ENCODE measurements at regions not wholly inside any gene's neighbourhood (a gene's known extent, or its start where the extent isn't known, plus 50 kb on each side); places are given as distances from the start of the nearest gene placed in this dataset.

DNA sequence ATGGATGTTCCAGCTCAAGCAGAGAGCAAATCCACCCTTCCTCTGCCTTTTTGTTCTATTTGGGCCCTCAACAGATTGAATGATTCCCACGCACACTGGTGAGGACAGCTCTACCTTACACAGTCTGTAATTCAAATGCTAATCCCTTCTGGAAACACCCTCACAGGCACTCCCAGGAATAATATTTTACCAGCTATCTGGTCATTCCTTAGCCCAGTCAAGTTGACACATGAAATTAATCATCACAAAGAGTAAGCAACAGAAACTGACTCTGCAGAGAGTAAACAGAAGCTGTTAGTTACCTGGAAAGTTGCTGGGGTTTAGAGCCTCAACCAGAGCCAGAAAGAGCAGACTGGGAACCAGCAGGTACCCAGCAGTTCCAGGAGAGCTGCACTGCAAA is 75.5 kb upstream of the MMP2 start:
- H3K36me3 ChIP-seq (ENCODE audit: control insufficient read depth in 4 of 4, insufficient read depth in 4 of 4, low read length in 3 of 4): no peaks in the 10 kb centered on the region
- DNase-seq: no peak
- no peak overlapping the region for H3K27ac ChIP-seq (ENCODE audit: insufficient read depth in 1 of 2, low read depth in 1 of 2, low read length in 2 of 2, poor library complexity in 1 of 2, severe bottlenecking in 2 of 2)
- H3K4me1 ChIP-seq (ENCODE audit: control extremely low read depth in 1 of 4, control insufficient read depth in 4 of 4, insufficient read depth in 4 of 4, low read length in 3 of 4): no peaks in the 10 kb centered on the region
- ChIA-PET POLR2A (no interaction called here), CTCF (no interaction called here)
- no peak overlapping the region for H3K4me3 ChIP-seq (ENCODE audit: control insufficient read depth in 1 of 7, extremely low read depth in 1 of 7, insufficient read depth in 4 of 7, low read depth in 2 of 7, low read length in 6 of 7)
- H3K9me3 ChIP-seq (ENCODE audit: control extremely low read depth in 1 of 5, control insufficient read depth in 4 of 5, insufficient read depth in 2 of 5, low read depth in 1 of 5, low read length in 4 of 5): no peaks in the 10 kb centered on the region
- no peaks in the 10 kb centered on the region for H3K27me3 ChIP-seq (replicated peaks in 2 of 5; ENCODE audit: control insufficient read depth in 4 of 5, insufficient read depth in 5 of 5, low read length in 4 of 5)
- 100% methylated on average over 1 of the region's 1 CpG for WGBS (ENCODE audit: insufficient coverage)

DNA sequence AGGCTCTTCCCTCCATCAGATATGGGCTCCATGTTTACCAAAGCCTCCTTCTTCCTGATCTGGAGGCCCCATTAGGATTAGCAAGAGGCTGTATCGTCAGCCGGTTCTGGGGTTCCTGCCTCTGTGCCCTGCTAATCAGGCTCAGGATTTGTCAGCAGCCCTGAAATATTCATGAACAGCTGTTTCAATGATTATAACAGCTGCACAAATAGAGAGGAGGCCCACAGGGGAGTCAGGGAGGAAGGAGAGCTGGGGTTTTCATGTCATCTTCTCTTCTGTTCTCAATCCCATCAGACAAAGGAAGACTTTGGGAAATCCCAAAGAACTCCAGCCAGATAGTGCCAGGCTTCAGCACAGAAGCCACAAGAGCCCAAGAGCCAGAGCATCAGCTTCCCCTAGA is 72.3 kb upstream of the MMP2 start:
- no peak overlapping the region for H3K27ac ChIP-seq (ENCODE audit: insufficient read depth in 1 of 2, low read depth in 1 of 2, low read length in 2 of 2, poor library complexity in 1 of 2, severe bottlenecking in 2 of 2)
- ChIA-PET CTCF (no interaction called here), POLR2A (no interaction called here)
- H3K27me3 ChIP-seq (replicated peaks in 2 of 5; ENCODE audit: control insufficient read depth in 4 of 5, insufficient read depth in 5 of 5, low read length in 4 of 5): no peaks in the 10 kb centered on the region
- 90% methylated on average over 2 of the region's 2 CpGs for WGBS (ENCODE audit: insufficient coverage)
- DNase-seq: no peak
- H3K36me3 ChIP-seq (ENCODE audit: control insufficient read depth in 4 of 4, insufficient read depth in 4 of 4, low read length in 3 of 4): no peaks in the 10 kb centered on the region
- H3K9me3 ChIP-seq (ENCODE audit: control extremely low read depth in 1 of 5, control insufficient read depth in 4 of 5, insufficient read depth in 2 of 5, low read depth in 1 of 5, low read length in 4 of 5): no peaks in the 10 kb centered on the region
- no peak overlapping the region for H3K4me3 ChIP-seq (ENCODE audit: control insufficient read depth in 1 of 7, extremely low read depth in 1 of 7, insufficient read depth in 4 of 7, low read depth in 2 of 7, low read length in 6 of 7)
- H3K4me1 ChIP-seq (ENCODE audit: control extremely low read depth in 1 of 4, control insufficient read depth in 4 of 4, insufficient read depth in 4 of 4, low read length in 3 of 4): no peaks in the 10 kb centered on the region

DNA sequence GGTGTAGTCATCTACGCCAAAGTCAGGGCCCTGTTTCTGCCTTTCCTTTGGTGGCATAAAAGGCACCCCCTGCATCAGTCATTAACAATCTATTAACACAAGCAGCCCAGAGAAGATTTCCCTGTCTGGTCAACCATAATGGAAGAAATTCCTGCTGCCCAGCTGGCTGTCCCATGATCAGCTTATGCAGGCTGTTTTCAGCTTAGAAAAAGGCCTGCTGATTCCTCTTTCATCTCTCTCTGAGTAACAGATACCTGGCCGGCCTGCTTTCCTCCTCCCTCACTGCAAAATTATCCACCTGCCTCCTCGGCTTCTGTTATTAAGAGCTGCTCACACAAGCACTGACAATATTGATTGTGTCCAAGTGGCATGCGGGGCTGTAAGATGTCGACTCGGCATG is 70.3 kb upstream of the MMP2 start:
- WGBS (ENCODE audit: insufficient coverage): 98% methylated on average over 6 of the region's 6 CpGs
- CTCF ChIA-PET: interaction anchor here (1.2 kb wide), 1 partner anchor 10 kb away, joined by 3 read pairs; no protein-coding TSS in a partner anchor

DNA sequence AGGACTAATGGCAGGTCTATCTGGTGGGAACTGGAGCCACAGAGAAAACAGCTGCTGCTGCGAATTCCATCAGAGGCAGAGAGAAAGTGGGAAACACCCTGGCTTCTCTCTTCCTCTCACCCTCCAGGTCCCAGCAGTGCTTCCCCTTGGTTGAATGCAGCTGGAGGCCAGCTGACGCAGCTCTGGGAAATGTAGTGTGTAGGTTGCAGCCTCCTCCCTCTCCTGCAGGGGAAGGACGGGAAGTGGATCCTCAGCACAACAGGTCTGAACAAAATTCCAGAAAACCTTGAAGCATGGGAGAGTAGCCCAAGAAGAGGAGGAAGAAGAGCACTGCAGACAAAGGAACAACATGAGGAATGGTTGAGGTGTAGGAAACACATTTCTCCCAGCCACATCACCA is 67.8 kb upstream of the MMP2 start:
- ChIA-PET CTCF (no interaction called here), POLR2A (no interaction called here)
- no peaks in the 10 kb centered on the region for H3K4me1 ChIP-seq (ENCODE audit: control extremely low read depth in 1 of 4, control insufficient read depth in 4 of 4, insufficient read depth in 4 of 4, low read length in 3 of 4)
- H3K27ac ChIP-seq (ENCODE audit: insufficient read depth in 1 of 2, low read depth in 1 of 2, low read length in 2 of 2, poor library complexity in 1 of 2, severe bottlenecking in 2 of 2): no peak overlapping the region
- no peak for DNase-seq
- WGBS (ENCODE audit: insufficient coverage): 100% methylated on average over 1 of the region's 3 CpGs
- peaks cover 0 to 2% (median 0%) of the 10 kb centered on the region in 5 experiments for H3K27me3 ChIP-seq (replicated peaks in 2 of 5; ENCODE audit: control insufficient read depth in 4 of 5, insufficient read depth in 5 of 5, low read length in 4 of 5)
- no peaks in the 10 kb centered on the region for H3K9me3 ChIP-seq (ENCODE audit: control extremely low read depth in 1 of 5, control insufficient read depth in 4 of 5, insufficient read depth in 2 of 5, low read depth in 1 of 5, low read length in 4 of 5)
- no peaks in the 10 kb centered on the region for H3K36me3 ChIP-seq (ENCODE audit: control insufficient read depth in 4 of 4, insufficient read depth in 4 of 4, low read length in 3 of 4)
- H3K4me3 ChIP-seq (ENCODE audit: control insufficient read depth in 1 of 7, extremely low read depth in 1 of 7, insufficient read depth in 4 of 7, low read depth in 2 of 7, low read length in 6 of 7): no peak overlapping the region

More for the DNA sequence above, 70.3 kb upstream of the MMP2 start:
- Histone ChIP-seq H3K4me3 (ENCODE audit: control insufficient read depth in 1 of 7, extremely low read depth in 1 of 7, insufficient read depth in 4 of 7, low read depth in 2 of 7, low read length in 6 of 7) (no peak overlapping the region), H3K27ac (ENCODE audit: insufficient read depth in 1 of 2, low read depth in 1 of 2, low read length in 2 of 2, poor library complexity in 1 of 2, severe bottlenecking in 2 of 2) (no peak overlapping the region), H3K4me1 (ENCODE audit: control extremely low read depth in 1 of 4, control insufficient read depth in 4 of 4, insufficient read depth in 4 of 4, low read length in 3 of 4) (no peaks in the 10 kb centered on the region), H3K36me3 (ENCODE audit: control insufficient read depth in 4 of 4, insufficient read depth in 4 of 4, low read length in 3 of 4) (no peaks in the 10 kb centered on the region), H3K27me3 (replicated peaks in 2 of 5; ENCODE audit: control insufficient read depth in 4 of 5, insufficient read depth in 5 of 5, low read length in 4 of 5) (peaks cover 0 to 2% (median 0%) of the 10 kb centered on the region in 5 experiments), H3K9me3 (ENCODE audit: control extremely low read depth in 1 of 5, control insufficient read depth in 4 of 5, insufficient read depth in 2 of 5, low read depth in 1 of 5, low read length in 4 of 5) (no peaks in the 10 kb centered on the region)
- no peak for DNase-seq
- POLR2A ChIA-PET: no interaction called here

DNA sequence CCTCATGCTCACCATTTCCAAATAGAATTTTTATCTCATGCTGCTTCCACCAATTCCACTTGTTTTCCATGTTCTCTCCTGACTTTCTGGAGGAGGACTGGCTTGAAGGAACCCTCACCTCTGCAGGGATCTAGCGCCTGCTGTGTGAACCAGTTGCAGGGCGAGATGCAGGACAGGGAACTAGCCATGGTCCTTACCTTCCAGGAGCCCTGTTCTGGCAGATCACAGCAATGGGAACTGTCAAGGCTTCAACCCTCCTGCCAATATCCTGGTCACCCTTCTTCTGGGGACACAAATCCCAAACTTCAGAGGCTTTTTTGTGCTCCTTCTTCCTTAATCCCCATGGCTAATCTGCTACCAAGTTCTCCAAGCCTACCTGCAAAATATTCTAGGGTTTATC is 60.4 kb upstream of the MMP2 start:
- CTCF ChIA-PET: interaction anchor here (0.7 kb wide), 1 partner anchor 10 kb away, joined by 3 read pairs; no protein-coding TSS in a partner anchor
- Histone ChIP-seq H3K27ac (ENCODE audit: insufficient read depth in 1 of 2, low read depth in 1 of 2, low read length in 2 of 2, poor library complexity in 1 of 2, severe bottlenecking in 2 of 2) (no peak overlapping the region), H3K4me3 (ENCODE audit: control insufficient read depth in 1 of 7, extremely low read depth in 1 of 7, insufficient read depth in 4 of 7, low read depth in 2 of 7, low read length in 6 of 7) (no peak overlapping the region), H3K27me3 (replicated peaks in 2 of 5; ENCODE audit: control insufficient read depth in 4 of 5, insufficient read depth in 5 of 5, low read length in 4 of 5) (peaks cover 0 to 5% (median 0%) of the 10 kb centered on the region in 5 experiments), H3K36me3 (ENCODE audit: control insufficient read depth in 4 of 4, insufficient read depth in 4 of 4, low read length in 3 of 4) (no peaks in the 10 kb centered on the region), H3K9me3 (ENCODE audit: control extremely low read depth in 1 of 5, control insufficient read depth in 4 of 5, insufficient read depth in 2 of 5, low read depth in 1 of 5, low read length in 4 of 5) (no peaks in the 10 kb centered on the region), H3K4me1 (ENCODE audit: control extremely low read depth in 1 of 4, control insufficient read depth in 4 of 4, insufficient read depth in 4 of 4, low read length in 3 of 4) (peaks cover 0 to 12% (median 3%) of the 10 kb centered on the region in 4 experiments)
- WGBS (ENCODE audit: insufficient coverage): 90% methylated on average over 2 of the region's 2 CpGs
- POLR2A ChIA-PET: no interaction called here
- peak in 1 of 3 donors; percentile 9 for DNase-seq

DNA sequence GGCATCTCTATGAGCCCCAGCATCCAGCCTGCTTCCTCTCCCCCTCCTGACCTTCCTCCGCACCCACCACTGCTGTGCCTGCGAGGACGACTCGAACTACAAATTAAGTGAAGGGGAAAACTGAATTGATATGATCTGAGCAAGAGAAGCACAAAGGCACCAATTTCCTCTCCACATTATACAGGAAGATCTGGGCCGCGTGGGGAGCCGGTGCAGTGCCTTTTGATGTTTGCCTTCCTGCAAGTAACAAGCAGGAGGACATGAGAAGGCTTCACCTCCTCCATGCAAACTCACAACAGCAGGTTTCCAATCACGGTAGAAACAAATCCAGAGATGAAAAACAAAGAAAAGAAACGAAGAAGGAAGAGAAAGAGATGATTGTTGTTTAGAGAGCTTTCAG is 57.8 kb upstream of the MMP2 start:
- H3K4me1 ChIP-seq (ENCODE audit: control extremely low read depth in 1 of 4, control insufficient read depth in 4 of 4, insufficient read depth in 4 of 4, low read length in 3 of 4): peaks cover 0 to 12% (median 3%) of the 10 kb centered on the region in 4 experiments
- no peaks in the 10 kb centered on the region for H3K9me3 ChIP-seq (ENCODE audit: control extremely low read depth in 1 of 5, control insufficient read depth in 4 of 5, insufficient read depth in 2 of 5, low read depth in 1 of 5, low read length in 4 of 5)
- DNase-seq: peak in 2 of 3 donors; percentile 10 to 23
- peaks cover 0 to 5% (median 0%) of the 10 kb centered on the region in 5 experiments for H3K27me3 ChIP-seq (replicated peaks in 2 of 5; ENCODE audit: control insufficient read depth in 4 of 5, insufficient read depth in 5 of 5, low read length in 4 of 5)
- CTCF ChIA-PET: no interaction called here
- POLR2A ChIA-PET: no interaction called here
- H3K36me3 ChIP-seq (ENCODE audit: control insufficient read depth in 4 of 4, insufficient read depth in 4 of 4, low read length in 3 of 4): no peaks in the 10 kb centered on the region
- WGBS (ENCODE audit: insufficient coverage): 0% methylated on average over 3 of the region's 9 CpGs
- no peak overlapping the region for H3K4me3 ChIP-seq (ENCODE audit: control insufficient read depth in 1 of 7, extremely low read depth in 1 of 7, insufficient read depth in 4 of 7, low read depth in 2 of 7, low read length in 6 of 7)
- no peak overlapping the region for H3K27ac ChIP-seq (ENCODE audit: insufficient read depth in 1 of 2, low read depth in 1 of 2, low read length in 2 of 2, poor library complexity in 1 of 2, severe bottlenecking in 2 of 2)

DNA sequence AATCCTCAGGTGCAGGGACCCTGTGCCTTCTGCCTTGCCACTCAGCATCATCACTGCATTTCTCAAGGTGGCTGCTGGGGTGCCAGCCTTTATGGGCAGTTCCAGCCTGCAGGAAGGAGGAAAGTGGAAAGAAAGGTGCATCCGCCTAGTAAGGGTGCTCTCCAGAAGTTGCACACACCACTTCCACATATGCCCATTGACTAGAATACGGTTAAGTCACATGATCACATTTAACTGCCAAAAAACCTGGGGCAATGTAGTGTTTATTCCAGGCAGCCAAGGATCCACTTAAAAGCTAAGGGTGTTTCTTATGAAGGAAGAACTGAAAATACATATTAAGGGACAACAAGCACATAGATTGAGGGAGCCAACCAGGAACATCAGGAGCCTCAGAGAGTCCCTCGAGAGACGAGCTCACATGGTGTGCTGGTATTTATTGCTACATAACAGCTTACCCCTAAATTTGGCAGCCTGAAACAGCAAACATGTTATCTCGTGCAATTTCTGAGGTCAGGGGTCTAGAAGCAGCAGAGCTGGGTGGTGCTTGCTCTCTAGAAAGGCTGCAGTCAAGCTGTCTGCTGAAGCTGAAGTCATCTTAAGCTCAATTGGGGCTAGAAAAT is 52.0 kb upstream of the MMP2 start:
- H3K27ac ChIP-seq (ENCODE audit: insufficient read depth in 1 of 2, low read depth in 1 of 2, low read length in 2 of 2, poor library complexity in 1 of 2, severe bottlenecking in 2 of 2): no peak overlapping the region
- H3K27me3 ChIP-seq (replicated peaks in 2 of 5; ENCODE audit: control insufficient read depth in 4 of 5, insufficient read depth in 5 of 5, low read length in 4 of 5): no peaks in the 10 kb centered on the region
- H3K4me3 ChIP-seq (ENCODE audit: control insufficient read depth in 1 of 7, extremely low read depth in 1 of 7, insufficient read depth in 4 of 7, low read depth in 2 of 7, low read length in 6 of 7): no peak overlapping the region
- H3K4me1 ChIP-seq (ENCODE audit: control extremely low read depth in 1 of 4, control insufficient read depth in 4 of 4, insufficient read depth in 4 of 4, low read length in 3 of 4): no peaks in the 10 kb centered on the region
- H3K36me3 ChIP-seq (ENCODE audit: control insufficient read depth in 4 of 4, insufficient read depth in 4 of 4, low read length in 3 of 4): no peaks in the 10 kb centered on the region
- DNase-seq: no peak
- 98% methylated on average over 3 of the region's 5 CpGs for WGBS (ENCODE audit: insufficient coverage)
- POLR2A ChIA-PET: no interaction called here
- no peaks in the 10 kb centered on the region for H3K9me3 ChIP-seq (ENCODE audit: control extremely low read depth in 1 of 5, control insufficient read depth in 4 of 5, insufficient read depth in 2 of 5, low read depth in 1 of 5, low read length in 4 of 5)
- CTCF ChIA-PET: interaction anchor here (1.0 kb wide), 1 partner anchor 12 kb away, joined by 3 read pairs; no protein-coding TSS in a partner anchor
